ENCODE measurements at regions not wholly inside any gene's neighbourhood (a gene's known extent, or its start where the extent isn't known, plus 50 kb on each side); places are given as distances from the start of the nearest gene placed in this dataset.
"Not testable (repeated sequence)": the region's sequence is repeated elsewhere in the genome, so short reads cannot be mapped to it uniquely, and the experiment has no call there.

GRCh38 chr6:85278466-85279035 is 171.3 kb upstream of the NT5E start:
- FAIRE-seq, result no peak

GRCh38 chr6:85276026-85276425 is 173.9 kb upstream of the NT5E start:
- not testable (repeated sequence) for FAIRE-seq

DNA sequence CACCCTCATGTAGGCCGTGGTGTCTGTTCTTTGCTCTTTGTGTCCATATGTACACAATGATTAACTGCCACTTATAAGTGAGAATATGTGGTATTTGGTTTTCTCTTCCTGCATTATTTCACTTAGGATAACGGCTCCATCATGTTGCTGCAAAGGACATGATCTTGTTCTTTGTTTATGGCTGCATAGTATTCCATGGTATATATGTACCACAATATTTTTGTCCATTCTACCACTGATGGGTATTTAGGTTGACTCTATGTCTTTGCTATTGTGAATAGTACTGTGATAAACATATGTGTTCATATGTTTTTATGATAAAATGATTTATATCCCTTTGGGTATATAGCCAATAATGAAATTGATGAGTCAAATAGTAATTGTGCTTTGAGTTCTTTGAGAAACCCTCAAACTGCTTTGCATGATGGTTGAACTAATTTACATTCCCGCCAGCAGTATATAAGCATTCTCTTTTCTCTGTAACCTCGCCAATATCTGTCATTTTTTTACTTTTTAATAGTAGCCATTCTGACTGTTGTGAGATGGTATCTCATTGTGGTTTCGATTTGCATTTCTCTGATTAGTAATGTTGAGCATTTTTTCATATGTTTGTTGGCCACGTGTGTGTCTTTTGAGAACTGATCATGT is 174.4 kb upstream of the NT5E start:
- FAIRE-seq, result no peak

- no peak for FAIRE-seq
Observed at GRCh38 chr6:85273870-85274269, 176.0 kb upstream of the NT5E start.

DNA sequence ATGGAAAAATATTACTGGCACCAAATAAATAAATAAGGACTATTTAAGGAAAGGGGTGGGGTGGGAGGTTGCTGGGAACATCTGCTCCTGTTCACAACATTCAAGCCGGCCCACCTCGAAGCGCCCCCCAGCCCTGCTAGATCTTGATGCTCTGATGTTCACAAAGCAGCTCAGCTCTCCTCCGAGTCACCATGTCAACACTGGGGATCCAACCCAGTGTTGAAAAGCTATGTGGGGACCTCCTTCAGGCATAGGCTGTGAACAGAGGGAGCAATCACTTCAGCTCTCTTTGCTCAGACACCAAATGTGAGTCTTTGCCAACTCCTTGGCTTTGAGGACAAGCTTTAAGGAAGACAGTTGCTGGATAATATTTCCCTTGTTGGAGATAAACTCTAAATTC is 176.8 kb upstream of the NT5E start:
- FAIRE-seq, result no peak

DNA sequence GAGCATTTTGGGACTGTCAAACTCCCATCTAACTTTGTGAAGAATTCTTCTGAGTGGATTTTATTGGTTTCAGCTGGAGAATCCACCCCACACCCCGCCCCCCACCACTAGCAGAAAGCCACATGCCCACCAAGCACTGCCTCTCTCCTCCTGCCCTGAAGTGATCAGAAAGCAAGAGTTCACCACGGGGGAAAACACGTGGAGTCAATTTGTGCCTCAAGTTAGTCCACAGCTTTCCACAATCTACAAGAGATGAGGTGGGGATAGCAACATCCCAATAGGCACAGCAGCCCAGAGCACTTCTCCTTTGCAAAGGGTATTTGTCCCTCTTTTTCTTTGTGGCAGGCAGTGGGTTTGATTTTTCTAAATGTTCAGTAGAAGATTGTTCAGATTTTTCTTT is 177.3 kb upstream of the NT5E start:
- FAIRE-seq, result no peak

- no peak for FAIRE-seq
Observed at GRCh38 chr6:85262621-85263020, 187.3 kb upstream of the NT5E start.

DNA sequence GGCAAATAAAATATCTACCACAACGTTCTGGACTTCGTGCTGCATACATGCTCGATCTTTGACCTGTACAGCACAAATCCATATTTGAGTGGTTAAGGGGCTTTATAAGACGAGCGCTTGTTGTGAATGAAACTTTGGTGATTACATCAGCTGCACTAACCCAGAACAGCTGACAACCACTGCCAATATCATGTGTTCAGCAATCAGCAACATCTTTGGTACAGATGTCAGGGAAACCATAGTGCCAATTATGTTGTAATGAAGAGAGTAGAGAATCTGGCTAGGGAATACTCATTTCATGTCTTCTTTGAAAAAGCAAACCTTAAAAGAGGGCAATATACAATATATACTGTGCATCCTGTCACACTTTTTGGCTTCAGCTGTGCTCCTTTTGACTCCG is 188.6 kb upstream of the NT5E start:
- no peak for FAIRE-seq

GRCh38 chr6:85255661-85256060 is 194.2 kb upstream of the NT5E start:
- no peak for FAIRE-seq

DNA sequence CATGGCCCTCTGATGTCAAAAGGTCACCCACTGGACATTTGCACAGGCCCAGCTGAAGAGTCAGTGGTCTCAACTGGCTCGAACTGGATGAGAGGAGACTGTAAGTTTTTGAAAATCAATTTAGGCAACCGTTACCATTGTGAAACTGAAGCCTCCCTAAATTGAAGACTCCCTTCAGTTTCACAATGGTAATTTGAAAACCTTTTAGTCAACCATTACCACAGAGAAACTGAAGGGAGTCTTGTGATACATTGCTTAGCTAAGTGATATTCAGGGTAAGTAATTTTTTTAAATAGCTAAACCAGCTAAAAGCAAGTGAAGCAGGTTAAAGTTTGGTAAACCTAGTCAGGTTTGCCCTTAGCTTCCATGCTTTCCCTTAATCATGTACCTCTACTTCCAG is 197.3 kb upstream of the NT5E start:
- no peak for FAIRE-seq

GRCh38 chr6:85252085-85252484 is 197.8 kb upstream of the NT5E start:
- no peak for FAIRE-seq

GRCh38 chr6:85251300-85251699 is 198.6 kb upstream of the NT5E start:
- no peak for FAIRE-seq

- FAIRE-seq, result no peak
Observed at GRCh38 chr6:85250586-85251220, 199.2 kb upstream of the NT5E start.

DNA sequence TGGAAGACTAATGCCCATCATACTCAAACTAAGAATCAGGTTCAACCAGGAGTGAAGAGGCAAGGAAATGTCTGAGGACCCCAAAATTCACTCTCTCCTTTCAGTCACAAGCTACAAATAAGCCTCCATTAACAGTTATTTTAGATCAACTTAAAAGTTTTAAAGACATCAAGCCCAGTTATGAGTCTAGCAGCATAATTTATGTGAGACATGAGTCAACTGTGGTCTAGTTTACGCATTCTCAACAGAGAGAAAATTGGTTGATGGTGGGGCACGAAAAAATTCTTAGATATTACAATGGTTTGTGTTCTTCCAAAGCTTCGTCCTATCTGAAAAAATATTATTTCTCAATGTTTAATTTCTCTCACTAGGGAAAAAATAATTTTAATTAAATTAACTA is 204.9 kb upstream of the NT5E start:
- FAIRE-seq, result no peak

GRCh38 chr6:85241498-85242052 is 208.3 kb upstream of the NT5E start:
- no peak for FAIRE-seq

DNA sequence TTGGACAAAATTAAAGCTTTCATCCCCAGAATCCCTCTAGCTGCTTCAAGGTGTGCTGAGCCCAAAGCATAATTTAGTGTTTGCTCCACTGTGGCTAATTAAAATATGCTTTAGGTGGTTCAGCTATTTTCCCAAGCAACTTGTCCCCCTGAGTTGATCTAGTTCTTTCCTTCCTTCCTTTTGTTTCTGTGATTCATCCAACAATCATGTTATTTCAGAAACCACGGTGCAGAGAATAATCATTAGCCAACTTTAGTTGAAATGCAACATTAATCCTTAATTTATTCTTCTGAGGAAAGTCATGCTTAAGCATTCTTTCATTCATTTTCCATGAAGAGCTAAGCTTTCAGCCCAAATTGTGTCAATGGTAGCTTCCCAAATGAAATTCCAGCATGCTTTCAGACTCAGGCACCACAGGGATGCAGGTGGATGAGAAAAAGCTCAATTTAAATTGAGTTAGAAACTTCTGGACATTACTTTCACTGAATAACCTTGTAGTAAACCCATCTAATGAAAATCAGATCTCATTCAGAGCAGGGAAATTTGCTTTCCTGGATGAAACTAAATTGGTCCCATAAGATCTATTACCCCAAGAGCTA is 209.0 kb upstream of the NT5E start:
- no peak for FAIRE-seq

GRCh38 chr6:85237478-85237877 is 212.4 kb upstream of the NT5E start:
- no peak for FAIRE-seq

GRCh38 chr6:85236636-85237035 is 213.2 kb upstream of the NT5E start:
- no peak for FAIRE-seq

- FAIRE-seq, result not testable (repeated sequence)
Observed at GRCh38 chr6:85227345-85227744, 222.5 kb upstream of the NT5E start.

DNA sequence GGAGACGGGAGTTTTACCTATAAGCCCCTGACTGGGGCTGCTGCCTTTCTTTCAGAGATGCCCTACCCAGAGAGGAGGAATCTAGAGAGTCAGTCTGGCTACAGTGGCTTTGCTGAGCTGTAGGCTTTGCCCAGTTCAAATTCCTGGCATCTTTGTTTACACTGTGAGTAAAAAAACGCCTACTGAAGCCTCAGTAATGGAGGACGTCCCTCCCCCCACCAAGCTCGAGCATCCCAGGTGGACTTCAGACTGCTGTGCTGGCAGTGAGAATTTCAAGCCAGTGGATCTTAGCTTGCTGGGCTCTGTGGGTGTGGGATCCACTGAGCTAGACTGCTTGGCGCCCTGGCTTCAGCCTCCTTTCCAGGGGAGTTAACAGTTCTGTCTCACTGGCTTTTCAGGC is 237.1 kb upstream of the NT5E start:
- FAIRE-seq, result not testable (repeated sequence)

DNA sequence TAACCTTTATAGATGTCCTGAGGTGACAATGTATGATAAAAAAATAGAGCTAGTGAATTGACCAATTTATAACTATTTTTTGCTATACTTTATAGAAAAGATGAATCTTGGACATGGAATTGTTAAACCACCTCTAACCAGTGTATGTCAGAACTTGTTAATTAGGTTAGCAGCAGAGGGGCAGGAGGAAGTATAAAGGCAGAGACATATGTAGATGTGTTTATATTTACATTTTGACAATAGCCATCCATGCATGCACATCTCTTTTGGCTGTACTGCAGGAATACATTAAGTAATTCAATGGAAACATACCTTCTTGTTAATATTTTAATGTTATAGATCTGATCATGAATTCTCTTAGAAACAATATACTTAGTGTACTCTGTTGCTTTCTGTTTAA is 254.6 kb upstream of the NT5E start:
- FAIRE-seq, result no peak

DNA sequence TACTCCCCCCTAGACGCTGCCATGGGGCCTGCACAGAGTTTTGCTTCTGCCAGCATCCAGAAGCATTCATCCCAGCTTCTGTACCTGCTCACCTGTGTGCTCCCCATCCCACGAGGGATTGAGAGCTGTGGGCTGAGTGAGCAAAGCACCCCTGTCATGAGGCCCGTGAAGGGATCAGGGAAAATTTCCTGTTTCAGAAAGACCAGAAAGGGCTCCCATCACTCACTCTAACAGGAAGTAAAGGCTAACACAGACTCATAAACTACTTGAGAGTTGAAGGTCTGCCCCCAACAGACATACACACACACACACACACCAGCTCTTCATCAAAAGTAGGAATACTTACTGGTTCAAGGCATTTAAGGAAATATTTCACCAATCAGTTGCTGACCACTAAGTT is 256.5 kb upstream of the NT5E start:
- no peak for FAIRE-seq

GRCh38 chr6:85192596-85192995 is 257.3 kb upstream of the NT5E start:
- no peak for FAIRE-seq

GRCh38 chr6:85192186-85192585 is 257.7 kb upstream of the NT5E start:
- no peak for FAIRE-seq
